H9 (cell line): ENCODE measurements at regions not wholly inside any gene's neighbourhood (a gene's known extent, or its start where the extent isn't known, plus 50 kb on each side); places are given as distances from the start of the nearest gene placed in this dataset.

Experiments
- DNase-seq: peaks from one replicate; pipeline ENCODE4 v3.0.0-alpha.2; 2017
- H2AFZ ChIP-seq: one replicate; pipeline ENCODE4 v1.6.1; 2013; ENCODE audit warnings: mild to moderate bottlenecking, low read length, control low read depth, moderate library complexity
- H2AK5ac ChIP-seq: 2 replicates; pipeline ENCODE4 v1.6.1; 2013; ENCODE audit warnings: low read length, control low read depth, mixed read lengths; ENCODE audit not compliant: insufficient read length
- H2BK120ac ChIP-seq: one replicate; pipeline ENCODE4 v1.6.1; 2013; ENCODE audit warnings: low read depth, mild to moderate bottlenecking, low read length, control low read depth, inconsistent platforms; ENCODE audit not compliant: poor library complexity, severe bottlenecking
- H2BK12ac ChIP-seq: 2 replicates; pipeline ENCODE4 v1.6.1; 2013; ENCODE audit warnings: low read length, control low read depth, mixed read lengths, low read depth; ENCODE audit not compliant: insufficient read length
- H2BK15ac ChIP-seq: 2 replicates; pipeline ENCODE4 v1.6.1; 2013; ENCODE audit warnings: low read depth, low read length, control low read depth
- H2BK20ac ChIP-seq: one replicate; pipeline ENCODE4 v1.6.1; 2013; ENCODE audit warnings: low read depth, mild to moderate bottlenecking, low read length, control low read depth, inconsistent platforms; ENCODE audit not compliant: poor library complexity, severe bottlenecking
- H2BK5ac ChIP-seq: 2 replicates; pipeline ENCODE4 v1.6.1; 2013; ENCODE audit warnings: low read length, control low read depth, mixed read lengths; ENCODE audit not compliant: insufficient read length
- H3K14ac ChIP-seq: 2 replicates; pipeline ENCODE4 v1.6.1; 2013; ENCODE audit warnings: low read length, control low read depth; ENCODE audit not compliant: insufficient read depth
- H3K18ac ChIP-seq: 2 replicates; pipeline ENCODE4 v1.6.1; 2013; ENCODE audit warnings: low read depth, mild to moderate bottlenecking, mixed read lengths, low read length, control low read depth; ENCODE audit not compliant: insufficient read length
- H3K23ac ChIP-seq: 2 replicates; pipeline ENCODE4 v1.6.1; 2013; ENCODE audit warnings: low read length, control low read depth, mixed read lengths, low read depth; ENCODE audit not compliant: insufficient read length
- H3K23me2 ChIP-seq: 2 replicates; pipeline ENCODE4 v1.6.1; 2013; ENCODE audit warnings: low read depth, mild to moderate bottlenecking, mixed read lengths, low read length, control low read depth; ENCODE audit not compliant: insufficient read length, poor library complexity, severe bottlenecking
- H3K27ac ChIP-seq: 2 replicates; pipeline ENCODE4 v1.5.1; 2013; ENCODE audit warnings: low read length, control low read depth, mixed read lengths, low read depth; ENCODE audit not compliant: insufficient read length
- H3K27me3 ChIP-seq: 2 replicates; pipeline ENCODE4 v1.6.1; 2013; ENCODE audit warnings: low read length, control low read depth, inconsistent platforms; ENCODE audit not compliant: insufficient read depth
- H3K4ac ChIP-seq: 2 replicates; pipeline ENCODE4 v1.6.1; 2013; ENCODE audit warnings: low read depth, mild to moderate bottlenecking, control low read depth, inconsistent platforms, low read length, moderate library complexity
- H3K4me1 ChIP-seq: 2 replicates; pipeline ENCODE4 v1.6.1; 2013; ENCODE audit warnings: low read length, control low read depth, inconsistent platforms; ENCODE audit not compliant: insufficient read depth
- H3K4me2 ChIP-seq: 2 replicates; pipeline ENCODE4 v1.6.1; 2013; ENCODE audit warnings: low read length, control low read depth, mixed read lengths; ENCODE audit not compliant: insufficient read length, insufficient read depth
- H3K56ac ChIP-seq: 2 replicates; pipeline ENCODE4 v1.6.1; 2013; ENCODE audit warnings: low read depth, mild to moderate bottlenecking, mixed read lengths, low read length, control low read depth; ENCODE audit not compliant: insufficient read length
- H3K79me1 ChIP-seq: 2 replicates; pipeline ENCODE4 v1.6.1; 2013; ENCODE audit warnings: low read depth, mild to moderate bottlenecking, moderate library complexity, low read length, control low read depth, inconsistent platforms; ENCODE audit not compliant: insufficient read depth, poor library complexity, severe bottlenecking
- H3K79me2 ChIP-seq: 2 replicates; pipeline ENCODE4 v1.6.1; 2013; ENCODE audit warnings: low read length, control low read depth, inconsistent platforms; ENCODE audit not compliant: insufficient read depth
- H3K9ac ChIP-seq: 2 replicates; pipeline ENCODE4 v1.6.1; 2013; ENCODE audit warnings: low read length, control low read depth, mixed read lengths; ENCODE audit not compliant: insufficient read length; ENCODE audit errors: extremely low read depth
- H3K9me3 ChIP-seq: one replicate; pipeline ENCODE4 v1.6.1; 2013; ENCODE audit warnings: low read depth, low read length, inconsistent platforms; ENCODE audit not compliant: control insufficient read depth
- H3T11ph ChIP-seq: one replicate; pipeline ENCODE4 v1.6.1; 2013; ENCODE audit warnings: mild to moderate bottlenecking, low read length, control low read depth, inconsistent platforms
- H4K20me1 ChIP-seq: one replicate; pipeline ENCODE4 v1.6.1; 2013; ENCODE audit not compliant: control insufficient read depth, insufficient read length, insufficient read depth
- H4K5ac ChIP-seq: 2 replicates; pipeline ENCODE4 v1.6.1; 2013; ENCODE audit warnings: low read depth, mild to moderate bottlenecking, mixed read lengths, low read length, control low read depth; ENCODE audit not compliant: insufficient read length
- H4K8ac ChIP-seq: replicated peaks from 2 replicates; pipeline ENCODE4 v1.6.1; 2013; ENCODE audit warnings: low read length, control low read depth, mixed read lengths, low read depth; ENCODE audit not compliant: insufficient read length
- H4K91ac ChIP-seq: 2 replicates; pipeline ENCODE4 v1.6.1; 2013; ENCODE audit warnings: low read depth, mild to moderate bottlenecking, moderate library complexity, mixed read lengths, low read length, control low read depth; ENCODE audit not compliant: insufficient read length
- H3K27ac Mint-ChIP-seq, 3 experiments: 2 replicates in 2 of 3; 3 replicates in 1 of 3; pipeline ENCODE4 v1.8.0; 2020 to 2021; ENCODE audit warnings: mixed read lengths in 3 of 3, mild to moderate bottlenecking in 1 of 3, moderate library complexity in 1 of 3
- H3K27me3 Mint-ChIP-seq: 2 replicates; pipeline ENCODE4 v1.8.0; 2021; ENCODE audit warnings: low read depth, mild to moderate bottlenecking, moderate library complexity, mixed read lengths
- H3K36me3 Mint-ChIP-seq, 3 experiments: 2 replicates in 2 of 3; 3 replicates in 1 of 3; pipeline ENCODE4 v1.8.0; 2020 to 2021; ENCODE audit warnings: low read depth in 3 of 3, mixed read lengths in 3 of 3; ENCODE audit not compliant: insufficient read depth in 1 of 3
- H3K4me1 Mint-ChIP-seq, 2 experiments: 2 replicates each; pipeline ENCODE4 v1.8.0; 2020; ENCODE audit warnings: mixed read lengths in 2 of 2
- H3K4me3 Mint-ChIP-seq, 2 experiments: 2 replicates in 1 of 2; 3 replicates in 1 of 2; pipeline ENCODE4 v1.8.0; 2020 to 2021; ENCODE audit warnings: mild to moderate bottlenecking in 2 of 2, mixed read lengths in 2 of 2, moderate library complexity in 1 of 2
- H3K9me3 Mint-ChIP-seq, 2 experiments: 2 replicates in 1 of 2; 3 replicates in 1 of 2; pipeline ENCODE4 v1.8.0; 2020; ENCODE audit warnings: mild to moderate bottlenecking in 2 of 2, mixed read lengths in 2 of 2, moderate library complexity in 1 of 2
- CTCF ChIP-seq: fragments of 200-600 bp; sonication (generic); conservative IDR thresholded peaks from 3 replicates; pipeline ENCODE4 v1.8.0; 2021; ENCODE audit warnings: antibody characterized with exemption, mild to moderate bottlenecking
- WGBS: extraction: QIAGEN DNeasy Blood & Tissue Kit; methylation state at CpG from one replicate; pipeline ENCODE4 v1.1.7; 2013; ENCODE audit warnings: missing lambda C conversion rate, low lambda C conversion rate, mixed read lengths; ENCODE audit not compliant: insufficient read length; ENCODE audit errors: extremely low coverage; 5-methylcytosine and 5-hydroxymethylcytosine counted together

DNA sequence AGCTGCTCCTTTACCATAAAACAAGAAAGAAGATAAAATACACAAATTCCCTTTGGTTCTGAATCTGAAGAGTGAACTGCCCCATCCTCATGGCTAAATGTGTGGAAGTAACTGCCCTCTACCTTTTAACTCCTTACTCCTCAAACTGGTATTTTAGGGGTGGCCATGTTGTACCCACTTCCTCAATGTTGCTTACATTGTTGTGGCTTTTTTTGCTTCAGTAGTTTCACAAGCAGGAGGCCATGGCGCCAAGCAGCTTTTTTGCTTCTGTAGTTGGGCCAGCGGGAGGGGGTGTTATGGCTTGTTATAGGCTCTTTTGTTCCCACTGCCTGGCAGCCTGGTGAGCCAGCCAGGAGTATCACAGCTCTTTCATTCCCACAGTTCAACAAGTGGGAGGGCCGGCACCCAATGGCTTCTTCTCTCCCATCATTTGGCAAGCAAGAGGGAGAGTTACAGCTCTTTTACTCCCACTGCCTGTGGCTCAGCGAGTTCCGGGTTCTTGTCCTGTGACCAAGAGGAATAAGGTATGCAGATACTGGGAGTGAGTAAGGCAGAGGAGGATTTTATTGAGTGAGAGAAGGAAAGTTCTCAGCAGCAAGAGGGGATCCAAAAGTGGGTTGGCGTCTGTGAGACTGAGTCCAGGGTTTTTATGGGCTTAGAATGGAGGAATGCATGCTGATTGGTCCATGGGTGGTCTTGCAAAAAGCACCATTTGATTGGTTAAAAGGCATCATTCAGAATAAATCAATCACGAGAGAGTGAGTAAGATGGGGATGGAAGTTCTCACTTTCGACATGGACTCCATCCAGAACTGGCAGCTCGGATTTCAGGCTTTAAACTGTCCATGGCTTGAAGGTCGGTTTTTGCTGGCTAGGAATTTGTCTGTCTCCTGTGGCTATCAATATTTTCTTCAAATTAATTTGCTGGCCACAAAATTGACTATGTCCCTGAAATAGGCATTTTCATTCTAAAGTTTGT, 429.6 kb downstream of the HLX start:
- Histone ChIP-seq H3K18ac (no peak overlapping the region), H3K27me3 (no peaks in the 10 kb centered on the region), H3K9me3 (no peaks in the 10 kb centered on the region), H3K79me2 (no peaks in the 10 kb centered on the region), H3K4ac (no peak overlapping the region), H3K23ac (no peak overlapping the region), H3K27ac (no peak overlapping the region), H2BK20ac (no peak overlapping the region), H3K4me2 (no peak overlapping the region), H4K20me1 (no peaks in the 10 kb centered on the region), H2BK120ac (no peak overlapping the region), H3K23me2 (no peaks in the 10 kb centered on the region), H3K9ac (no peak overlapping the region), H2AK5ac (no peak overlapping the region), H4K91ac (no peak overlapping the region), H2BK12ac (no peak overlapping the region), H4K5ac (no peak overlapping the region), H3K14ac (no peak overlapping the region), H2BK5ac (no peak overlapping the region), H3K4me1 (no peaks in the 10 kb centered on the region), H4K8ac (no peak overlapping the region), H3T11ph (no peak overlapping the region), H3K79me1 (no peaks in the 10 kb centered on the region), H3K56ac (no peak overlapping the region), H2AFZ (no peak overlapping the region), H2BK15ac (no peak overlapping the region)
- Mint-ChIP-seq H3K27ac (peak overlapping the region in 1 of 3 experiments; percentile 11; a peak in 2 of 7 replicates), H3K36me3 (peaks cover 0 to 5% (median 0%) of the 10 kb centered on the region in 3 experiments; a peak in 2 of 7 replicates), H3K4me3 (no peak overlapping the region), H3K4me1 (peaks cover 4 to 16% of the 10 kb centered on the region in 2 experiments), H3K27me3 (no peaks in the 10 kb centered on the region), H3K9me3 (0 out of 5 replicates have a peak, but pooled peaks cover 0 to 4% of the 10 kb centered on the region in 2 experiments)
- TF ChIP-seq CTCF: no peak
- DNase-seq: no peak
- WGBS: no CpG with 5 or more reads among the region's 10 CpGs
